ENCODE measurements at regions not wholly inside any gene's neighbourhood (a gene's known extent, or its start where the extent isn't known, plus 50 kb on each side); places are given as distances from the start of the nearest gene placed in this dataset.

DNA sequence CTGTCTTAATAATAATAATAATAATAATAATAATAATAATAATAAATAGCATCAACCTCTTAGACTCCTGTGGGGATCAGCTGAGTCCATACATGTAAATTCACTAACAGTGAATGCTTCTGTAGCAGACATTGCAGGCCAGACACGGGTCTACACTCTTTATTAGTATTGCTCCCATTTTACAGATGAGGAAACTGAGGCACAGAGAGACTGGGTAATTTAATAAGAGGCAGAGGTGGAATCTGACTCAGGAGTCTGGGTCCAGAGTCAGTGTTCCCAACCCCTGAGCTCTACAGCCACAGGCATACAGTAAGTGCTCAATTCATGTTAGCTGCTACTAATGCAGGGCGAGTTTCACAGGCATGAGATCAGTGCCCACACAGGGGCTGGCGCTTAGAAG is 123.2 kb upstream of the MAP1LC3B2 start (continued):
- no peak for TF ChIP-seq RCOR1 (IDR thresholded peaks at IDR 0.05; ENCODE audit: insufficient replicate concordance, low read length)
- no peak for TF ChIP-seq MAFK (IDR thresholded peaks at IDR 0.05; ENCODE audit: low read depth, low read length)
- no peak for TF ChIP-seq SMC3 (IDR thresholded peaks at IDR 0.05; ENCODE audit: low read depth, low read length)
- TF ChIP-seq POLR2A (IDR thresholded peaks at IDR 0.05; ENCODE audit: low read depth, low read length) = no peak
- TF ChIP-seq BHLHE40 (IDR thresholded peaks at IDR 0.05; ENCODE audit: low read depth, low read length) = no peak

- Histone ChIP-seq H3K9me3 (ENCODE audit: control insufficient read depth, insufficient read depth, low read length) (peaks cover 3% of the 10 kb centered on the region), H2AK9ac (replicated peaks; ENCODE audit: low read depth, low read length, poor library complexity) (no peak overlapping the region), H3K27me3 (ENCODE audit: control insufficient read depth, insufficient read depth, low read length) (no peaks in the 10 kb centered on the region), H4K5ac (ENCODE audit: low read depth, low read length) (no peak overlapping the region), H3K4ac (ENCODE audit: low read depth, low read length) (no peak overlapping the region; the same call in 1 of the 2 replicates), H3K23ac (ENCODE audit: low read depth, low read length) (no peak overlapping the region), H4K8ac (ENCODE audit: low read depth in 2 of 2, low read length in 2 of 2) (no peak overlapping the region), H4K91ac (ENCODE audit: insufficient read depth, low read depth, low read length) (no peak overlapping the region), H2AFZ (replicated peaks; ENCODE audit: low read length, poor library complexity) (no peak overlapping the region), H3K4me1 (ENCODE audit: control insufficient read depth, insufficient read depth, low read length) (peaks cover 11% of the 10 kb centered on the region), H3K4me2 (ENCODE audit: low read depth, low read length) (no peak overlapping the region), H4K20me1 (ENCODE audit: insufficient read depth, low read length) (no peaks in the 10 kb centered on the region), H2BK20ac (ENCODE audit: low read depth, low read length) (no peak overlapping the region), H3K27ac (ENCODE audit: insufficient read depth, low read length) (no peak overlapping the region), H3K36me3 (ENCODE audit: control insufficient read depth, insufficient read depth, low read length) (no peaks in the 10 kb centered on the region), H2BK5ac (ENCODE audit: low read depth, low read length, poor library complexity, severe bottlenecking) (no peak overlapping the region), H3K9me1 (ENCODE audit: insufficient read depth, low read length) (no peaks in the 10 kb centered on the region), H2BK120ac (ENCODE audit: low read depth, low read length) (no peak overlapping the region), H3K79me1 (ENCODE audit: low read depth in 1 of 2, low read length in 2 of 2) (no peaks in the 10 kb centered on the region), H2BK15ac (ENCODE audit: low read depth, low read length) (no peak overlapping the region), H2AK5ac (ENCODE audit: low read depth, low read length) (no peak overlapping the region), H3K18ac (ENCODE audit: low read depth, low read length) (no peak overlapping the region), H3K4me3 (ENCODE audit: insufficient read depth, low read depth, low read length) (no peak overlapping the region), H3K56ac (ENCODE audit: extremely low read depth, insufficient read depth, low read length) (no peak overlapping the region), H3K14ac (replicated peaks; ENCODE audit: low read depth, low read length) (no peak overlapping the region), H3K9ac (ENCODE audit: low read depth, low read length) (no peak overlapping the region)
- in situ Hi-C loops (cut with MboI; ENCODE audit: low sequenced_read_pairs) (no loop called here), intact Hi-C loops (cut with micrococcal nuclease) (no loop called here), dilution Hi-C loops (cut with HindIII; ENCODE audit: low sequenced_read_pairs, unreplicated experiment) (no loop called here)
- WGBS, 2 experiments (ENCODE audit: extremely low coverage in 2 of 2, insufficient read length in 1 of 2) = 67% methylated on average over 9 of the region's 14 CpGs; no CpG with 5 or more reads in 1 of the 2 experiments
- TF ChIP-seq, protein P1, sequence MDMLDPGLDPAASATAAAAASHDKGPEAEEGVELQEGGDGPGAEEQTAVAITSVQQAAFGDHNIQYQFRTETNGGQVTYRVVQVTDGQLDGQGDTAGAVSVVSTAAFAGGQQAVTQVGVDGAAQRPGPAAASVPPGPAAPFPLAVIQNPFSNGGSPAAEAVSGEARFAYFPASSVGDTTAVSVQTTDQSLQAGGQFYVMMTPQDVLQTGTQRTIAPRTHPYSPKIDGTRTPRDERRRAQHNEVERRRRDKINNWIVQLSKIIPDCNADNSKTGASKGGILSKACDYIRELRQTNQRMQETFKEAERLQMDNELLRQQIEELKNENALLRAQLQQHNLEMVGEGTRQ (IDR thresholded peaks at IDR 0.05; ENCODE audit: low read depth, low read length) = no peak
- no peak for TF ChIP-seq FOS (IDR thresholded peaks at IDR 0.05; ENCODE audit: low read depth, low read length)
- no TSS peak for BruUV-seq (replicated peaks)
- CTCF ChIA-PET = interaction anchor here (0.6 kb wide), 1 partner anchor 404 kb away, joined by 4 read pairs; no protein-coding TSS in a partner anchor
- POLR2A ChIA-PET (ENCODE audit: unreplicated experiment) = no interaction called here
- DNase-seq = no peak
- ATAC-seq (ENCODE audit: low read depth) = no peak
Observed at GRCh38 chr12:116436561-116437249, 122.5 kb upstream of the MAP1LC3B2 start.

All from IMR-90 (cell line).